ENCODE measurements at regions not wholly inside any gene's neighbourhood (a gene's known extent, or its start where the extent isn't known, plus 50 kb on each side); places are given as distances from the start of the nearest gene placed in this dataset.

GRCh38 chr13:59346999-59347723, 816.6 kb downstream of the DIAPH3 start:
- no peaks in the 10 kb centered on the region for H3K36me3 ChIP-seq (ENCODE audit: control insufficient read depth, insufficient read depth, low read length)
- peak in 1 of 6 donors; percentile 26 for DNase-seq (ENCODE audit: low read depth in 4 of 6, low spot score in 6 of 6)
- no peaks in the 10 kb centered on the region for H3K4me1 ChIP-seq (ENCODE audit: control insufficient read depth, insufficient read depth, low read length)
- WGBS (ENCODE audit: insufficient coverage): no CpG with 5 or more reads among the region's 8 CpGs
- H3K4me3 ChIP-seq (ENCODE audit: low read depth, low read length): no peak overlapping the region
- no peaks in the 10 kb centered on the region for H3K27me3 ChIP-seq (ENCODE audit: control insufficient read depth, insufficient read depth, low read length)
- H3K9me3 ChIP-seq (ENCODE audit: control insufficient read depth, insufficient read depth, low read length): no peaks in the 10 kb centered on the region
- no peak overlapping the region for H3K27ac ChIP-seq (ENCODE audit: low read depth, low read length)

GRCh38 chr13:59348617-59349016, 815.1 kb downstream of the DIAPH3 start:
- no CpG with 5 or more reads among the region's 1 CpG for WGBS (ENCODE audit: insufficient coverage)
- DNase-seq (ENCODE audit: low read depth in 4 of 6, low spot score in 6 of 6): no peak

GRCh38 chr13:59352600-59352999, 811.1 kb downstream of the DIAPH3 start:
- no peaks in the 10 kb centered on the region for H3K27me3 ChIP-seq (ENCODE audit: control insufficient read depth, insufficient read depth, low read length)
- peak in 1 of 6 donors; percentile 28 for DNase-seq (ENCODE audit: low read depth in 4 of 6, low spot score in 6 of 6)

More at GRCh38 chr13:59348617-59349016, 815.1 kb downstream of the DIAPH3 start:
- no peak overlapping the region for H3K27ac ChIP-seq (ENCODE audit: low read depth, low read length)
- no peaks in the 10 kb centered on the region for H3K4me1 ChIP-seq (ENCODE audit: control insufficient read depth, insufficient read depth, low read length)
- H3K9me3 ChIP-seq (ENCODE audit: control insufficient read depth, insufficient read depth, low read length): no peaks in the 10 kb centered on the region
- H3K27me3 ChIP-seq (ENCODE audit: control insufficient read depth, insufficient read depth, low read length): no peaks in the 10 kb centered on the region
- H3K36me3 ChIP-seq (ENCODE audit: control insufficient read depth, insufficient read depth, low read length): no peaks in the 10 kb centered on the region
- no peak overlapping the region for H3K4me3 ChIP-seq (ENCODE audit: low read depth, low read length)

GRCh38 chr13:59354665-59355369, 808.9 kb downstream of the DIAPH3 start:
- H3K4me3 ChIP-seq (ENCODE audit: low read depth, low read length): no peak overlapping the region

More at GRCh38 chr13:59352600-59352999, 811.1 kb downstream of the DIAPH3 start:
- 100% methylated on average over 1 of the region's 2 CpGs for WGBS (ENCODE audit: insufficient coverage)
- Histone ChIP-seq H3K9me3 (ENCODE audit: control insufficient read depth, insufficient read depth, low read length) (peaks cover 3% of the 10 kb centered on the region), H3K4me1 (ENCODE audit: control insufficient read depth, insufficient read depth, low read length) (no peaks in the 10 kb centered on the region), H3K4me3 (ENCODE audit: low read depth, low read length) (no peak overlapping the region), H3K36me3 (ENCODE audit: control insufficient read depth, insufficient read depth, low read length) (no peaks in the 10 kb centered on the region), H3K27ac (ENCODE audit: low read depth, low read length) (no peak overlapping the region)

GRCh38 chr13:59356607-59357006, 807.1 kb downstream of the DIAPH3 start:
- whole genome bisulfite sequencing (ENCODE audit: insufficient coverage): 58% methylated on average over 7 of the region's 8 CpGs
- DNase-seq (ENCODE audit: low read depth in 4 of 6, low spot score in 6 of 6): peak in 2 of 6 donors; percentile 68
- no peaks in the 10 kb centered on the region for H3K4me1 ChIP-seq (ENCODE audit: control insufficient read depth, insufficient read depth, low read length)
- no peak overlapping the region for H3K27ac ChIP-seq (ENCODE audit: low read depth, low read length)
- peaks cover 3% of the 10 kb centered on the region for H3K9me3 ChIP-seq (ENCODE audit: control insufficient read depth, insufficient read depth, low read length)
- no peaks in the 10 kb centered on the region for H3K27me3 ChIP-seq (ENCODE audit: control insufficient read depth, insufficient read depth, low read length)
- no peaks in the 10 kb centered on the region for H3K36me3 ChIP-seq (ENCODE audit: control insufficient read depth, insufficient read depth, low read length)
- no peak overlapping the region for H3K4me3 ChIP-seq (ENCODE audit: low read depth, low read length)

More at GRCh38 chr13:59354665-59355369, 808.9 kb downstream of the DIAPH3 start:
- DNase-seq (ENCODE audit: low read depth in 4 of 6, low spot score in 6 of 6): no peak
- Histone ChIP-seq H3K4me1 (ENCODE audit: control insufficient read depth, insufficient read depth, low read length) (no peaks in the 10 kb centered on the region), H3K27me3 (ENCODE audit: control insufficient read depth, insufficient read depth, low read length) (no peaks in the 10 kb centered on the region), H3K27ac (ENCODE audit: low read depth, low read length) (no peak overlapping the region), H3K9me3 (ENCODE audit: control insufficient read depth, insufficient read depth, low read length) (peaks cover 3% of the 10 kb centered on the region), H3K36me3 (ENCODE audit: control insufficient read depth, insufficient read depth, low read length) (no peaks in the 10 kb centered on the region)
- 100% methylated on average over 1 of the region's 3 CpGs for WGBS (ENCODE audit: insufficient coverage)

GRCh38 chr13:59358014-59358413, 805.7 kb downstream of the DIAPH3 start:
- Histone ChIP-seq H3K36me3 (ENCODE audit: control insufficient read depth, insufficient read depth, low read length) (no peaks in the 10 kb centered on the region), H3K9me3 (ENCODE audit: control insufficient read depth, insufficient read depth, low read length) (peaks cover 3% of the 10 kb centered on the region), H3K4me3 (ENCODE audit: low read depth, low read length) (no peak overlapping the region), H3K27me3 (ENCODE audit: control insufficient read depth, insufficient read depth, low read length) (no peaks in the 10 kb centered on the region), H3K4me1 (ENCODE audit: control insufficient read depth, insufficient read depth, low read length) (no peaks in the 10 kb centered on the region), H3K27ac (ENCODE audit: low read depth, low read length) (no peak overlapping the region)
- 86% methylated on average over 5 of the region's 6 CpGs for WGBS (ENCODE audit: insufficient coverage)
- no peak for DNase-seq (ENCODE audit: low read depth in 4 of 6, low spot score in 6 of 6)

- Histone ChIP-seq H3K27me3 (ENCODE audit: control insufficient read depth, insufficient read depth, low read length) (no peaks in the 10 kb centered on the region), H3K4me3 (ENCODE audit: low read depth, low read length) (no peak overlapping the region), H3K27ac (ENCODE audit: low read depth, low read length) (no peak overlapping the region), H3K9me3 (ENCODE audit: control insufficient read depth, insufficient read depth, low read length) (peaks cover 3% of the 10 kb centered on the region), H3K36me3 (ENCODE audit: control insufficient read depth, insufficient read depth, low read length) (no peaks in the 10 kb centered on the region), H3K4me1 (ENCODE audit: control insufficient read depth, insufficient read depth, low read length) (no peaks in the 10 kb centered on the region)
- no peak for DNase-seq (ENCODE audit: low read depth in 4 of 6, low spot score in 6 of 6)
Observed at GRCh38 chr13:59360108-59360507, 803.6 kb downstream of the DIAPH3 start.

- H3K27ac ChIP-seq (ENCODE audit: low read depth, low read length): no peak overlapping the region
- no peaks in the 10 kb centered on the region for H3K36me3 ChIP-seq (ENCODE audit: control insufficient read depth, insufficient read depth, low read length)
- no peaks in the 10 kb centered on the region for H3K4me1 ChIP-seq (ENCODE audit: control insufficient read depth, insufficient read depth, low read length)
- H3K27me3 ChIP-seq (ENCODE audit: control insufficient read depth, insufficient read depth, low read length): no peaks in the 10 kb centered on the region
- H3K9me3 ChIP-seq (ENCODE audit: control insufficient read depth, insufficient read depth, low read length): peaks cover 3% of the 10 kb centered on the region
- no peak for DNase-seq (ENCODE audit: low read depth in 4 of 6, low spot score in 6 of 6)
- H3K4me3 ChIP-seq (ENCODE audit: low read depth, low read length): no peak overlapping the region
Observed at GRCh38 chr13:59360916-59361315, 802.8 kb downstream of the DIAPH3 start.

GRCh38 chr13:59363313-59363712, 800.4 kb downstream of the DIAPH3 start:
- Histone ChIP-seq H3K36me3 (ENCODE audit: control insufficient read depth, insufficient read depth, low read length) (no peaks in the 10 kb centered on the region), H3K4me1 (ENCODE audit: control insufficient read depth, insufficient read depth, low read length) (no peaks in the 10 kb centered on the region), H3K27ac (ENCODE audit: low read depth, low read length) (no peak overlapping the region), H3K9me3 (ENCODE audit: control insufficient read depth, insufficient read depth, low read length) (no peaks in the 10 kb centered on the region), H3K27me3 (ENCODE audit: control insufficient read depth, insufficient read depth, low read length) (no peaks in the 10 kb centered on the region), H3K4me3 (ENCODE audit: low read depth, low read length) (no peak overlapping the region)
- peak in 1 of 6 donors; percentile 71 for DNase-seq (ENCODE audit: low read depth in 4 of 6, low spot score in 6 of 6)
- no CpG with 5 or more reads among the region's 3 CpGs for WGBS (ENCODE audit: insufficient coverage)

GRCh38 chr13:59363947-59364346, 799.8 kb downstream of the DIAPH3 start:
- H3K27me3 ChIP-seq (ENCODE audit: control insufficient read depth, insufficient read depth, low read length): no peaks in the 10 kb centered on the region
- H3K9me3 ChIP-seq (ENCODE audit: control insufficient read depth, insufficient read depth, low read length): no peaks in the 10 kb centered on the region
- WGBS (ENCODE audit: insufficient coverage): 60% methylated on average over 1 of the region's 4 CpGs
- no peak overlapping the region for H3K27ac ChIP-seq (ENCODE audit: low read depth, low read length)
- no peak overlapping the region for H3K4me3 ChIP-seq (ENCODE audit: low read depth, low read length)
- no peaks in the 10 kb centered on the region for H3K36me3 ChIP-seq (ENCODE audit: control insufficient read depth, insufficient read depth, low read length)
- DNase-seq (ENCODE audit: low read depth in 4 of 6, low spot score in 6 of 6): peak in 1 of 6 donors; percentile 62
- no peaks in the 10 kb centered on the region for H3K4me1 ChIP-seq (ENCODE audit: control insufficient read depth, insufficient read depth, low read length)

All from spinal cord (tissue), 9 donors.